Cardiac fibroblast (primary cell): ENCODE measurements at regions not wholly inside any gene's neighbourhood (a gene's known extent, or its start where the extent isn't known, plus 50 kb on each side); places are given as distances from the start of the nearest gene placed in this dataset.

Experiments
- DNase-seq, 2 donors: peaks; one replicate each; pipeline versions ENCODE4 v3.0.0 to v3.0.0-alpha.2; 2010; ENCODE audit warnings: low read depth in 2 of 2
- H3K4me3 ChIP-seq, 2 donors: replicated peaks in 1 of 2; 1 replicate in 1 of 2; 2 replicates in 1 of 2; pipeline ENCODE4 v1.5.1; 2011; ENCODE audit warnings: low read depth in 2 of 2, low read length in 2 of 2, mild to moderate bottlenecking in 2 of 2, moderate library complexity in 1 of 2
- CTCF ChIP-seq: IDR thresholded peaks from one replicate; pipeline ENCODE4 v1.5.1; 2011; ENCODE audit warnings: low read depth, mild to moderate bottlenecking, low read length, inconsistent platforms

DNA sequence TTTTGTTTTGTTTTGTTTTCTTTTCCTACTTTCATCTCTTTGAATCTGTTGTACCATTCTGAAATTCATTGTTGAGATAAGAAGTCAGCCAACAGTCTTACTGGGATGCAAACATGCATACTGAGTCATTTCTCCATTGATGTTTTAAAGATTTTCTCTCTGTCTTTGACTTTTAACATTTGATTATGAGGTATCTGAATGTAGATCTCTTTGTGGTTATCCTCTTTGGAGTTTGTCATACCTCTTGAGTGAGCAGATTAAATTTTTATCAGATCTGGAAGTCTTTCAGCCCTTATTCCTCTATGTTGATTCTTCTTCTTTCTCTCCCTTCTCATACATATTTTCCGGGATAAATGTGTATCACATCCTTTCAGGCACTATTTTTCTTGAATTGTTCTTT, 406.9 kb upstream of the NCAM2 start:
- no peak for DNase-seq
- no peak overlapping the region for H3K4me3 ChIP-seq
- TF ChIP-seq CTCF = no peak

- no peak overlapping the region for H3K4me3 ChIP-seq
- DNase-seq = no peak
- no peak for TF ChIP-seq CTCF
These were observed 405.7 kb upstream of the NCAM2 start for GRCh38 chr21:20592463-20592862.

- no peak for TF ChIP-seq CTCF
- no peak for DNase-seq
- H3K4me3 ChIP-seq = no peak overlapping the region
These were observed 395.0 kb upstream of the NCAM2 start for GRCh38 chr21:20603236-20603635.

DNA sequence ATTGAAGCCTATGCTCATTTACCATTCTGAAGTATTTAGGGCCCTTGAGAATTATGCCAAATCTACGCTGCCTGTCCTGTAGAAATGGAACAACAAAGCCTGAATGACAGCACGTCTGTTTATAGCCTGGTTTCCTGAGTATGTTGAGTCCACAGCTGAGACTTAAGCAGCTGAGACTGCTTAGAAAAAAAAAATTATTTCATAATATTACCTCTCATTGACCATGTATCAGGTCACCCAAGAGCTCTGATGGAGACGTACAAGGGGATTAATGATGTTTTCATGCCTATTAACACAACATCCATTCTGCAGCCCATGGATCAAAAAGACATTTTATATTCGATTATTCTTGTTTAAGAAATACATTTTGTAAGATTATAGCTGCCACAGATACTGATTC, 387.2 kb upstream of the NCAM2 start:
- no peak overlapping the region for H3K4me3 ChIP-seq
- no peak for TF ChIP-seq CTCF
- no peak for DNase-seq

DNA sequence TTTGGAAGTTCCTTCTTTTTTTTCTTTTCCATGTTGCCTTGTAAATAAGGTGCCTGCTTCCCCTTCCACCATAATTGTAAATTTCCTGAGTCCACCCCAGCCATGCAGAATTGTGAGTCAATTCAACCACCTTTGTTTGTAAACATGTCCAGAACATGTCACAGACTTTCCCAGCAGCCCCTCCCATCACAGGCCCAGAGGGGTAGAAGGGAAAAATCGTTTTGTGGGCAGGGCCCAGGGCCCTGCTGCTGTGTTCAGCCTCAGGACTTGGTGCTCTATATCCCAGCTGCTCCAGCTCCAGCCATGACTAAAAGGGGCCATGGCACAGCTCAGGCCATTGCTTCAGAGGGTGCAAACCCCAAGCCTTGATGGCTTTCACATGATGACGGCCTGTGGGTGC, 384.6 kb upstream of the NCAM2 start:
- no peak for TF ChIP-seq CTCF
- H3K4me3 ChIP-seq = no peak overlapping the region
- no peak for DNase-seq

GRCh38 chr21:20617130-20617529, 381.1 kb upstream of the NCAM2 start:
- no peak for DNase-seq
- TF ChIP-seq CTCF = no peak
- no peak overlapping the region for H3K4me3 ChIP-seq

- H3K4me3 ChIP-seq = no peak overlapping the region
- no peak for TF ChIP-seq CTCF
- no peak for DNase-seq
These were observed 379.3 kb upstream of the NCAM2 start for GRCh38 chr21:20618878-20619277.
